Fibroblast of mammary gland (primary cell): ENCODE measurements at regions not wholly inside any gene's neighbourhood (a gene's known extent, or its start where the extent isn't known, plus 50 kb on each side); places are given as distances from the start of the nearest gene placed in this dataset.
A peak's percentile ranks its signal among the peaks of the same experiment; 100 is the strongest.

Experiments used
- DNase-seq: peaks from one replicate; pipeline ENCODE4 v3.0.0-alpha.2; 2010; ENCODE audit warnings: low read depth
- H3K4me3 ChIP-seq: 2 replicates; pipeline ENCODE4 v1.5.1; 2011; ENCODE audit warnings: low read depth, mild to moderate bottlenecking, low read length, moderate library complexity; ENCODE audit not compliant: control insufficient read depth
- TF ChIP-seq, protein P1 (sequence below): conservative IDR thresholded peaks from 2 replicates; pipeline ENCODE4 v1.5.1; 2011; ENCODE audit warnings: low read depth, low read length, inconsistent platforms; ENCODE audit not compliant: control insufficient read depth, insufficient read depth

DNA sequence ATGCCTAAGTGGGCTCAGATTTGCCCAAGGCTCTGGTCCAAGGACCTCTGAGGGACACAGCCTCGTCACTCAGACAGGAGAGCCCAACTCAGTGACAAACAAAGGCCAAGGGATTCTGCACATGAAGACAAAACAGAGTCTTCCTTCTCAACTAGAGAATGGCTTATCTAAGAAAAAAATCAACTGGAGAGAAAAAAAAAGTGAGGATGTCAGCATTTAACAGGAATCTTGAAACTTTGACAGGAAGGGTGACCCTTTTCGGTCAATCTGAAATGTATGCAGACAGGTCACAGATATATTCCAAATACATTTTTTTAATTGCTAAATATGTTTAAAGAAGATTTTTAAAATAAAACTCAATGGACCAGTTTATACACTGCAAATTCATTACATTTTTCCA, 154.5 kb downstream of the ETS2 start:
- DNase-seq, result no peak
- H3K4me3 ChIP-seq, result no peak overlapping the region
- TF ChIP-seq, protein P1, sequence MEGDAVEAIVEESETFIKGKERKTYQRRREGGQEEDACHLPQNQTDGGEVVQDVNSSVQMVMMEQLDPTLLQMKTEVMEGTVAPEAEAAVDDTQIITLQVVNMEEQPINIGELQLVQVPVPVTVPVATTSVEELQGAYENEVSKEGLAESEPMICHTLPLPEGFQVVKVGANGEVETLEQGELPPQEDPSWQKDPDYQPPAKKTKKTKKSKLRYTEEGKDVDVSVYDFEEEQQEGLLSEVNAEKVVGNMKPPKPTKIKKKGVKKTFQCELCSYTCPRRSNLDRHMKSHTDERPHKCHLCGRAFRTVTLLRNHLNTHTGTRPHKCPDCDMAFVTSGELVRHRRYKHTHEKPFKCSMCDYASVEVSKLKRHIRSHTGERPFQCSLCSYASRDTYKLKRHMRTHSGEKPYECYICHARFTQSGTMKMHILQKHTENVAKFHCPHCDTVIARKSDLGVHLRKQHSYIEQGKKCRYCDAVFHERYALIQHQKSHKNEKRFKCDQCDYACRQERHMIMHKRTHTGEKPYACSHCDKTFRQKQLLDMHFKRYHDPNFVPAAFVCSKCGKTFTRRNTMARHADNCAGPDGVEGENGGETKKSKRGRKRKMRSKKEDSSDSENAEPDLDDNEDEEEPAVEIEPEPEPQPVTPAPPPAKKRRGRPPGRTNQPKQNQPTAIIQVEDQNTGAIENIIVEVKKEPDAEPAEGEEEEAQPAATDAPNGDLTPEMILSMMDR, result no peak

DNA sequence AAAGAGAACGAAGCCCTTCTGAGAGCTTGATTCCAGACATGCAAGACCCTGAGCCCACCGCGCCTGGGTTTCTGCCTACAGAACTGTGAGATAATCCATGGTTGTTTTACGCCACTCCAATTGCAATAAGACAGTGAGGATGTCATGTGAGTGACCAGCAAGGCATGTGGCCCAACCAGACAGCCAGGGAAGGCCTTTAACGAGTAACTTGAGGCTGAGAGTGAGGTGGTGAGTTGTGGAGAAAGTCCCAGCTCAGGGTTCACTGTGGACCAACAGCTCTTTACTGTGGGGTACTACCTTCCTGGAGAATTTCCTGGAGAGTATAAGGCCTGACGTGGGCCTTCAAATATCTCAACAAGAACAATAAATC, 153.9 kb downstream of the ETS2 start:
- no peak overlapping the region for H3K4me3 ChIP-seq
- TF ChIP-seq, protein P1, result no peak
- no peak for DNase-seq

DNA sequence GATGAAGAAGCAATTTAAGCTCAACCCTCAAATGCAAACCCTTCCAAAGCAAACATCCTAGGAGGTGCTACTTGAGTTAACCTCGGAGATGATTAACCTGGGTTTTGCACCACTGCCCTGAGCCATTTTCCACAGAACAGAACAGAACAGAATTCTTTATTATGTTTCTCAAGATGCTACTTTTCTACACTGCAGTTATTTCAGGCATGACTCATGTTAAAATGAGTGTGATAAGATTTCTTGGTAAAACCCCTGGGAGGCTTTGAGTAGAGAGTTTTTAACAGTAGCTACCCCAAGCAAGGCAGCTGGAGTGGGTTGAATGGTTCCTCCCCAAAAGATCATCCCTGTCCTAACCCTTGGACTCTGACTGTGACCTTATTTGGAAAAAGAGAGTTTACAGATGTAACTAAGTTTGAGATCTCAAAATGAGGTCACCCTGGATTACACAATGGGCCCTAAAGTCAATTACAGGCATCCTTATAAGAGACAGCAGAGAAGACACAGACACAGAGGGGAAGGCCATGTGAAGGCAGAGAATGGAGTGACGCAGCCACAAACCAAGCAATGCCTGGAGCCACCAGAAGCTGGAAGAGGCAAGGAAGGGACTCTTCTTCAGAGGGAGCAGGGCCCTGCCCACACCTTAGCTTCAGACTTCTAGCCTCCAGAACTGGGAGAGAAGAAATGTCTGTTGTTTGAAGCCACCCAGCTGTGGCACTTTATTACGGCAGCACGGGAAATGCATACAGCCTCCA, 153.4 kb downstream of the ETS2 start:
- TF ChIP-seq, protein P1, result no peak
- H3K4me3 ChIP-seq, result no peak overlapping the region
- DNase-seq, result peak; percentile 94

DNA sequence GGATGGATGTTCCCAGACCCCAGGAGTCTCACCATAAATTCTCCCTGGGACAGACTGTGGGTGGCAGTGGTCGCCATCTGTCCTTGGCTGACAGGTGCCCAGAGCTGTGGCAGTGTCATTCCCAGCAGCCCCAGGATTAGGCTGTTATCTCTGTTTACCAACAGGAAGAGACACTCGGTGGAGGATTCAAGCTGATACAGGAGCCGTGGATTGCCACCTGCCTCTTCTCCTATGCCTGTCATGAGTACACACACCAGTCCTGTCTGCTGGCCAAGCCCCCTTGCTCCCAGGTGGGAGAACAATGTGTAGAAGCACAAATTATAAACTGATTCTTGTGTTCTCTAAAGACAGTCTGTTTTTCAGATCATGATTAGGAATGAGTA, 152.6 kb downstream of the ETS2 start:
- H3K4me3 ChIP-seq, result no peak overlapping the region
- no peak for DNase-seq
- TF ChIP-seq, protein P1, result no peak

DNA sequence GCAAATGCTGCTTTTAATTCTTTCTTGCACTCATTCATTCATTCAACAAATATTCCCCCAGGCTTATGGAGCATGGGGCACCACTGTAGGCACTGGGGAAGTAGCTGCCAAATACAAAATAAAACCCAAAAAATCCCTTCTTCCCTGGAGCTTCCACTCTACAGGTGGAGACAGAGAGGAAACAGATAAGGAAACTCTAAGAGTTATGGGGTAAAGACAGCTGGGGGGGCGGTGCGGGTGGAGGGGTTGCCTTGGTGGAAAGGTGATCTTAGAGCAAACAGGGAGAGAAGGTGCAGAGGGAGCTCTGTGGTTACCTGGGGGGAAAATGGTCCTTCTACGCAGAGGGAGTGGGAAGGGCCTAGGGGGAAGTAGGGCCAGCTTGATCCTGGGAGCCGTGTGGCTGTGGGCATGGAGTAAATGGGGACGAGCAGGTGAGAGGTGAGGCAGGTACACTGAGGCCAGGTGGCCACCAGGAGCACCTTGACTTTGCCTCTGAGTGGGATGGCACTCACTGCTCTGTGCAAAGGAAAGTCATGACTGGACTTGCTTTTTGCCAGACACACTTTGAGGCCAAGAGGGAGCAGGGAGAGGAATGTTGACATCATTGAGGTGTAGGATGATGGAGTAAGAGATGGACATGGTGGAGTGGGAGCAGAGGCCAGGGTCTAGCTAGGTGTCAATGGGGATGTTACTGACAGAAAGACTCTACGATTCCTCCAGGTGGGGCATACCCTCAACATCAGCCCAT, 152.0 kb downstream of the ETS2 start:
- no peak for DNase-seq
- TF ChIP-seq, protein P1, result no peak

DNA sequence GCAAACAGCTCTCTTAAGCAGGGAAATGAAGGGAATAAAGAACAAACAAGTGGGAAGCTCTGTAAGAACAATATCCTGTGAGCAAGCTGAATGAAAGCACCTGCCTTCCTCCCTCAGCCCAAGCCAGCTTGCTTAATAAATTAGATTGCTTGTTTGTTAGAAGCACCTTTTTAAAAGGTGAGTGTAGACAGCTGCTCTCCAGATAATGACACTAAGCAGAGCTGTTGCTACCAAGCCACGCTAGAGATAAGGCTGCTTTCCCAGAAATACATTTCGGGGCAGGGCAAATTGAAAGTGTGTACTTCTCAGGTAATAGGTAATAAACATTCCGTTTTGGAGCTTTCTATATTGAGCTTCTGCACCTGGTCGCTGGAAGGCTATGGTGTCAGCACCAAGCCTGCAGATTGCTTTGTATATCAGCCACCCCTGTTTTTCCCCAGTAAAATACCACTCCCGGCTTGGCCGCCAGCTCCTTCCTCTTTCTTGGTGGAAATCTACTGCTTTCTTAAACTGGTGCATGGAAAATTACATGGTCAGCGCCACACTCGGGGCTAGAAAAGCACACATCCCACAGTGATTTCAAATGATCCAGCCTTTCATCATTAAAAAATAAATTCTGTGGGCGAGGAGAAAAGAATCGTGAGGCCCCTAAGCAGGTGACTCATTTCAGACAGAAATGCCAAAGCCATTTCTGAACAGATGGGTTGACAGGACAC, 151.3 kb downstream of the ETS2 start:
- no peak for DNase-seq
- TF ChIP-seq, protein P1, result no peak
- H3K4me3 ChIP-seq, result no peak overlapping the region

More for the DNA sequence above, 152.0 kb downstream of the ETS2 start:
- no peak overlapping the region for H3K4me3 ChIP-seq
